SU-DHL-6 (cell line): ENCODE measurements at regions not wholly inside any gene's neighbourhood (a gene's known extent, or its start where the extent isn't known, plus 50 kb on each side); places are given as distances from the start of the nearest gene placed in this dataset.

Experiments used
- EZH2phosphoT487 ChIP-seq: fragments of 200-600 bp; sonication (generic), shearing (Covaris generic); conservative IDR thresholded peaks from 2 replicates; pipeline ENCODE4 v1.6.1; 2018; ENCODE audit warnings: mild to moderate bottlenecking, antibody characterized with exemption, low read length, moderate library complexity, mixed read lengths
- TF ChIP-seq, protein P1 (sequence below): fragments of 200-600 bp; sonication (generic); IDR thresholded peaks from one replicate; pipeline ENCODE4 v1.5.1; 2017; ENCODE audit warnings: antibody characterized with exemption, mild to moderate bottlenecking, low read length, moderate library complexity; ENCODE audit not compliant: insufficient read depth, poor library complexity, severe bottlenecking

DNA sequence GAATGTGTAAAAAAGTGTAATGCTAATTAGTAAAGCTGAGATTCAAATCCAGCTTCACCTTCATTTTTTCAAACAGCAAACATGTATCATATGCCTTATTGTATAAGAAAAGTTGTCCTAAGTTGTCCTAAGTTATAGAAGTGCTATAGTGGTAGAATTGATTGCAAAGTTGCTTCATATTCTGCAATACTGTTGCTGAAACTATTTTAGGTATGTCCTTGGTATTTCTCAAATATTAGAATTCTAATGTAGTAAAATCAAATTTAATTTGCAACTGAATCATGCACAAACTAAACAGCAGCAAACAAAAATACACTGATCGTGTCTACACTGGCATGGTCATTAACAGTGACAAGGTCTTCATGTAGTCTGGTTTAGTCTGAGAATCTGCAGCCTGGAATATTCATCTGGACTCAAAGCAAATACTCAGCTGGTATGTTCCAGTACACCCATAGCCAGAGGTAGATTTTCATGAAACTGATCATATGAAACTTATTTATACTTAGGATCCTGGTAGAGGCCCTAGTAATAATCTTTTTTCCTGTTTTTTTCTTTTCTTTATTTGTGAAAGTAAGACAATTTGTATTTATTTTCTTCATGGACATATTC, 555.6 kb upstream of the ZEB2 start:
- TF ChIP-seq, protein P1, sequence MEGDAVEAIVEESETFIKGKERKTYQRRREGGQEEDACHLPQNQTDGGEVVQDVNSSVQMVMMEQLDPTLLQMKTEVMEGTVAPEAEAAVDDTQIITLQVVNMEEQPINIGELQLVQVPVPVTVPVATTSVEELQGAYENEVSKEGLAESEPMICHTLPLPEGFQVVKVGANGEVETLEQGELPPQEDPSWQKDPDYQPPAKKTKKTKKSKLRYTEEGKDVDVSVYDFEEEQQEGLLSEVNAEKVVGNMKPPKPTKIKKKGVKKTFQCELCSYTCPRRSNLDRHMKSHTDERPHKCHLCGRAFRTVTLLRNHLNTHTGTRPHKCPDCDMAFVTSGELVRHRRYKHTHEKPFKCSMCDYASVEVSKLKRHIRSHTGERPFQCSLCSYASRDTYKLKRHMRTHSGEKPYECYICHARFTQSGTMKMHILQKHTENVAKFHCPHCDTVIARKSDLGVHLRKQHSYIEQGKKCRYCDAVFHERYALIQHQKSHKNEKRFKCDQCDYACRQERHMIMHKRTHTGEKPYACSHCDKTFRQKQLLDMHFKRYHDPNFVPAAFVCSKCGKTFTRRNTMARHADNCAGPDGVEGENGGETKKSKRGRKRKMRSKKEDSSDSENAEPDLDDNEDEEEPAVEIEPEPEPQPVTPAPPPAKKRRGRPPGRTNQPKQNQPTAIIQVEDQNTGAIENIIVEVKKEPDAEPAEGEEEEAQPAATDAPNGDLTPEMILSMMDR, result no peak
- TF ChIP-seq EZH2phosphoT487, result no peak
